SK-N-SH treated with all-trans-retinoic acid at 6 μM for 48 hours (cell line): ENCODE measurements at regions not wholly inside any gene's neighbourhood (a gene's known extent, or its start where the extent isn't known, plus 50 kb on each side); places are given as distances from the start of the nearest gene placed in this dataset.

Source experiments
- ATAC-seq: fragments of 200-7000 bp; cut with Tn5 transposase; 3 replicates; pipeline ENCODE4 v1.9.1; 2020; ENCODE audit warnings: mild to moderate bottlenecking, moderate library complexity
- ARNTL ChIP-seq: fragments of 450-650 bp; formaldehyde crosslinking; IDR thresholded peaks from 2 replicates; pipeline ENCODE4 v1.5.0; 2020; ENCODE audit warnings: low read depth, mild to moderate bottlenecking, moderate library complexity, borderline replicate concordance
- BACH2 ChIP-seq: fragments of 250-450 bp; sonication (Bioruptor Pico); IDR thresholded peaks from 2 replicates; pipeline ENCODE4 v1.9.0; 2021; ENCODE audit warnings: mild to moderate bottlenecking, borderline replicate concordance
- CREB5 ChIP-seq: fragments of 250-450 bp; sonication (Bioruptor Pico); IDR thresholded peaks from 2 replicates; pipeline ENCODE4 v1.5.1; 2020; ENCODE audit warnings: low read depth, mild to moderate bottlenecking, moderate library complexity
- CSDC2 ChIP-seq: fragments of 250-450 bp; sonication (Bioruptor Pico); IDR thresholded peaks from 2 replicates; pipeline ENCODE4 v1.5.0; 2020; ENCODE audit warnings: mild to moderate bottlenecking, moderate library complexity
- CSRNP3 ChIP-seq: fragments of 250-450 bp; sonication (Bioruptor Pico); IDR thresholded peaks from 2 replicates; pipeline ENCODE4 v1.5.1; 2021; ENCODE audit warnings: mild to moderate bottlenecking, moderate library complexity
- ESRRG ChIP-seq: fragments of 250-450 bp; sonication (Bioruptor Pico); IDR thresholded peaks from 2 replicates; pipeline ENCODE4 v1.6.1; 2021; ENCODE audit warnings: mild to moderate bottlenecking
- GLIS3 ChIP-seq: fragments of 250-450 bp; sonication (Bioruptor Pico); IDR thresholded peaks from 2 replicates; pipeline ENCODE4 v1.5.0; 2020; ENCODE audit warnings: mild to moderate bottlenecking, moderate library complexity
- OSR1 ChIP-seq: fragments of 250-450 bp; sonication (Bioruptor Pico); IDR thresholded peaks from 2 replicates; pipeline ENCODE4 v1.8.0; 2022; ENCODE audit warnings: moderate library complexity, mild to moderate bottlenecking, inconsistent platforms
- PATZ1 ChIP-seq: fragments of 250-450 bp; sonication (Bioruptor Pico); IDR thresholded peaks from 2 replicates; pipeline ENCODE4 v1.8.0; 2020; ENCODE audit warnings: mild to moderate bottlenecking, moderate library complexity, borderline replicate concordance
- POU6F1 ChIP-seq: fragments of 250-450 bp; sonication (Bioruptor Pico); IDR thresholded peaks from 2 replicates; pipeline ENCODE4 v1.8.0; 2021; ENCODE audit warnings: low read depth, mild to moderate bottlenecking, moderate library complexity, borderline replicate concordance
- PPARA ChIP-seq: fragments of 250-450 bp; sonication (Bioruptor Pico); IDR thresholded peaks from 2 replicates; pipeline ENCODE4 v1.5.0; 2020; ENCODE audit warnings: mild to moderate bottlenecking, borderline replicate concordance
- RARB ChIP-seq: fragments of 250-450 bp; sonication (Bioruptor Pico); IDR thresholded peaks from 2 replicates; pipeline ENCODE4 v1.8.0; 2021; ENCODE audit warnings: mild to moderate bottlenecking, moderate library complexity
- TCF4 ChIP-seq: fragments of 250-450 bp; sonication (Bioruptor Pico); IDR thresholded peaks from 2 replicates; pipeline ENCODE4 v1.8.0; 2021; ENCODE audit warnings: mild to moderate bottlenecking, moderate library complexity, borderline replicate concordance
- TOX ChIP-seq: fragments of 250-450 bp; sonication (Bioruptor Pico); IDR thresholded peaks from 2 replicates; pipeline ENCODE4 v1.8.0; 2021; ENCODE audit warnings: mild to moderate bottlenecking, moderate library complexity, borderline replicate concordance
- TSHZ2 ChIP-seq: fragments of 250-450 bp; sonication (Bioruptor Pico); IDR thresholded peaks from 2 replicates; pipeline ENCODE4 v1.5.0; 2020; ENCODE audit warnings: mild to moderate bottlenecking, moderate library complexity
- ZC3H10 ChIP-seq: fragments of 250-450 bp; sonication (Bioruptor Pico); IDR thresholded peaks from 2 replicates; pipeline ENCODE4 v1.5.1; 2021; ENCODE audit warnings: mild to moderate bottlenecking, moderate library complexity
- ZFP3 ChIP-seq: fragments of 250-450 bp; sonication (Bioruptor Pico); IDR thresholded peaks from 2 replicates; pipeline ENCODE4 v1.5.0; 2020; ENCODE audit warnings: mild to moderate bottlenecking, moderate library complexity
- ZFP30 ChIP-seq: fragments of 450-650 bp; formaldehyde crosslinking; IDR thresholded peaks from 2 replicates; pipeline ENCODE4 v1.5.0; 2022; ENCODE audit warnings: mild to moderate bottlenecking, moderate library complexity
- ZNF70 ChIP-seq: fragments of 450-650 bp; formaldehyde crosslinking; IDR thresholded peaks from 2 replicates; pipeline ENCODE4 v1.5.0; 2020; ENCODE audit warnings: mild to moderate bottlenecking, moderate library complexity
- ZNF8 ChIP-seq: fragments of 450-650 bp; formaldehyde crosslinking; IDR thresholded peaks from 2 replicates; pipeline ENCODE4 v1.5.0; 2020; ENCODE audit warnings: mild to moderate bottlenecking, moderate library complexity

- ATAC-seq, result no peak
- TF ChIP-seq PATZ1, result no peak
- TF ChIP-seq CSDC2 (CRISPR knock-in tag), result no peak
- no peak for TF ChIP-seq TSHZ2 (CRISPR knock-in tag)
- TF ChIP-seq ZFP3 (CRISPR knock-in tag), result no peak
- no peak for TF ChIP-seq OSR1
- no peak for TF ChIP-seq TOX (CRISPR knock-in tag)
These were observed 95.9 kb upstream of the CIBAR2 start for GRCh38 chr16:85208181-85208580.

- TF ChIP-seq ZFP3 (CRISPR knock-in tag) (no peak), CREB5 (CRISPR knock-in tag) (no peak), TOX (CRISPR knock-in tag) (no peak), BACH2 (no peak), GLIS3 (no peak), ESRRG (CRISPR knock-in tag) (no peak), ZNF70 (no peak), ZNF8 (CRISPR knock-in tag) (no peak), ARNTL (no peak), PPARA (CRISPR knock-in tag) (no peak), PATZ1 (no peak), TCF4 (no peak), POU6F1 (CRISPR knock-in tag) (no peak), ZFP30 (CRISPR knock-in tag) (no peak), CSRNP3 (CRISPR knock-in tag) (no peak), CSDC2 (CRISPR knock-in tag) (no peak), OSR1 (no peak), RARB (CRISPR knock-in tag) (no peak), ZC3H10 (CRISPR knock-in tag) (no peak)
- no peak for ATAC-seq
These were observed 96.6 kb upstream of the CIBAR2 start for GRCh38 chr16:85208643-85209520.
